Lung (tissue), 11 donors: ENCODE measurements at regions not wholly inside any gene's neighbourhood (a gene's known extent, or its start where the extent isn't known, plus 50 kb on each side); places are given as distances from the start of the nearest gene placed in this dataset.
"Not testable (repeated sequence)": the region's sequence is repeated elsewhere in the genome, so short reads cannot be mapped to it uniquely, and the experiment has no call there.

Experiments
- ATAC-seq: fragments of 200-7000 bp; cut with Tn5 transposase; one replicate; pipeline ENCODE4 v1.9.1; 2020; ENCODE audit warnings: moderate number of reproducible peaks; ENCODE audit not compliant: insufficient read depth, low FRiP score
- DNase-seq, 3 donors: peaks; one replicate each; pipeline ENCODE4 v3.0.0-alpha.2; 2013 to 2017
- H3K27ac ChIP-seq, 2 donors: one replicate each; pipeline ENCODE4 v1.5.1; 2013; ENCODE audit warnings: mild to moderate bottlenecking in 2 of 2, moderate library complexity in 2 of 2, control low read depth in 1 of 2, inconsistent platforms in 1 of 2, low read depth in 1 of 2, low read length in 1 of 2
- H3K27me3 ChIP-seq, 3 donors: one replicate each; pipeline ENCODE4 v1.5.1; 2013; ENCODE audit warnings: low read length in 2 of 3; ENCODE audit not compliant: control insufficient read depth in 3 of 3, insufficient read depth in 3 of 3
- H3K36me3 ChIP-seq, 4 donors: one replicate each; pipeline ENCODE4 v1.5.1; 2013; ENCODE audit warnings: low read length in 4 of 4, mild to moderate bottlenecking in 1 of 4, moderate library complexity in 1 of 4; ENCODE audit not compliant: control insufficient read depth in 4 of 4, insufficient read depth in 4 of 4
- H3K4me1 ChIP-seq, 5 donors: one replicate each; pipeline ENCODE4 v1.5.1; 2013; ENCODE audit warnings: low read length in 5 of 5, mild to moderate bottlenecking in 2 of 5, moderate library complexity in 1 of 5; ENCODE audit not compliant: control insufficient read depth in 5 of 5, insufficient read depth in 5 of 5
- H3K4me3 ChIP-seq: one replicate; pipeline ENCODE4 v1.5.1; 2013; ENCODE audit warnings: mild to moderate bottlenecking, control low read depth, moderate library complexity
- H3K9ac ChIP-seq, 2 donors: one replicate each; pipeline ENCODE4 v1.5.1; 2013; ENCODE audit warnings: low read length in 2 of 2, control low read depth in 1 of 2; ENCODE audit not compliant: insufficient read depth in 1 of 2
- H3K9me3 ChIP-seq, 4 donors: one replicate each; pipeline ENCODE4 v1.5.1; 2013; ENCODE audit warnings: low read length in 3 of 4, mild to moderate bottlenecking in 1 of 4, moderate library complexity in 1 of 4; ENCODE audit not compliant: control insufficient read depth in 4 of 4, insufficient read depth in 3 of 4
- CTCF ChIP-seq: IDR thresholded peaks from 2 replicates; pipeline ENCODE4 v1.5.1; 2012; ENCODE audit warnings: mild to moderate bottlenecking; ENCODE audit errors: control extremely low read depth, extremely low read depth
- WGBS, 2 donors: extraction: QIAGEN DNeasy Blood & Tissue Kit; methylation state at CpG; one replicate each; pipeline ENCODE4 v1.1.7; 2013; 5-methylcytosine and 5-hydroxymethylcytosine counted together
- donor health status: control.
- donor health status: control.
- donor health status: Bipolar disorder and iron deficiency.
- donor health status: healthy.
- donor health status: DM: yes; HTN: yes; CAD: no.

- Histone ChIP-seq H3K27ac (no peak overlapping the region), H3K9me3 (no peaks in the 10 kb centered on the region), H3K4me1 (no peaks in the 10 kb centered on the region), H3K27me3 (no peaks in the 10 kb centered on the region), H3K9ac (no peak overlapping the region), H3K36me3 (no peaks in the 10 kb centered on the region), H3K4me3 (no peak overlapping the region)
- DNase-seq, result no peak
- TF ChIP-seq CTCF, result no peak
- no peak for ATAC-seq
Measured at GRCh38 chr2:17460371-17461086, 57.7 kb downstream of the RAD51AP2 start.

DNA sequence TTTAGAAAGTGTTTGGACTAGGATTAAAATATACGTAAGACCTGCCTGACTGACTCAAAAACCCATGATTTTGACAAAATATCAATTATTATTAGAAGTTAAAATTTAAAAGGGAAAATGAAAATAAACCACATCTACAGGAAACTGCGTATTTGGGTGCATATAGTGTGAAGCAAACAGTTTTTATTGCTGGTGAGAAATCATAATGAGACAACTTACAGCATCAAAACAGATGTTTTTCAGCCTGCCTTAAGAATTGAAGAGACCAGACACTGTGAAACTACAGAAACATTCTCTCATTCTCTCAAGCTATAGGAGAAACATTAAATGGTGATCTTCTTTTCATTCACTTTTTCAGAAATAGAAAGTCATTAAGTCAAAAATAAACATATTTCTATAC, 62.9 kb downstream of the RAD51AP2 start:
- H3K9me3 ChIP-seq, result no peaks in the 10 kb centered on the region
- TF ChIP-seq CTCF, result no peak
- DNase-seq, result no peak
- no peaks in the 10 kb centered on the region for H3K4me1 ChIP-seq
- H3K36me3 ChIP-seq, result no peaks in the 10 kb centered on the region
- no peak overlapping the region for H3K4me3 ChIP-seq
- 88 to 92% methylated on average over 2 of the region's 2 CpGs for WGBS, 2 donors
- H3K27ac ChIP-seq, result no peak overlapping the region
- ATAC-seq, result no peak
- H3K9ac ChIP-seq, result no peak overlapping the region
- no peaks in the 10 kb centered on the region for H3K27me3 ChIP-seq

DNA sequence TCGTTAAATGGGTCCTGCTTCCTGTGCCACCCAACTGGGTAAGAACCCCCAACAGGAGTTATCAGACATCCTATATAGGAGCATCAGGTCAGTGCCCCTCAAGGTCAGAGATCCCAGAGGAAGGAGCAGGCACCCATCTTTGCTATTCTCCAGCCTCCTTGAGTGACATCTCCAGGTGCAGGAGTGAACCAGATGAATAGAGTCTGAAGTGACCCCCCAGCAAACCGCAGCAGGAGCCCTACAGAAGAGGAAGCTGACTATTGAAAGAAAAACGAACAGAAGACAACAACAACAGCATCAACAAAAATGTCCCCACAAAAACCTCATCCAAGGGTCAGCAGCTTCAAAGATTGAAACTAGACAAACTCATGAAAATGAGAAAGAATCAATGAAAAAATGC, 72.0 kb downstream of the RAD51AP2 start:
- H3K27ac ChIP-seq, H3K27me3 ChIP-seq, H3K4me1 ChIP-seq, H3K4me3 ChIP-seq, H3K9ac ChIP-seq, H3K36me3 ChIP-seq, DNase-seq, ATAC-seq, H3K9me3 ChIP-seq: not testable (repeated sequence)
- WGBS, 2 donors, result 82 to 90% methylated on average over 3 of the region's 3 CpGs

- DNase-seq (no peak), ATAC-seq (no peak)
- 93 to 96% methylated on average over 1 of the region's 1 CpG for WGBS, 2 donors
- H3K4me3 ChIP-seq, result no peak overlapping the region
- TF ChIP-seq CTCF, result no peak
- no peaks in the 10 kb centered on the region for H3K4me1 ChIP-seq
- H3K9ac ChIP-seq, result no peak overlapping the region
- no peaks in the 10 kb centered on the region for H3K36me3 ChIP-seq
- peaks cover 0 to 2% (median 0%) of the 10 kb centered on the region in 4 donors for H3K9me3 ChIP-seq
- H3K27ac ChIP-seq, result no peak overlapping the region
- no peaks in the 10 kb centered on the region for H3K27me3 ChIP-seq
Measured at GRCh38 chr2:17445744-17446143, 72.5 kb downstream of the RAD51AP2 start.
